Thyroid gland (tissue), 4 donors: ENCODE measurements at regions not wholly inside any gene's neighbourhood (a gene's known extent, or its start where the extent isn't known, plus 50 kb on each side); places are given as distances from the start of the nearest gene placed in this dataset.
A peak's percentile ranks its signal among the peaks of the same experiment; 100 is the strongest.

Experiments used
- POLR2A ChIP-seq, 2 donors: fragments of 450-650 bp; IDR thresholded peaks; one replicate each; pipeline ENCODE4 v1.6.1; 2017; ENCODE audit warnings: antibody characterized with exemption in 2 of 2, mild to moderate bottlenecking in 2 of 2, moderate library complexity in 1 of 2
- TF ChIP-seq, protein P1 (sequence below), 6 experiments: fragments of 200-600 bp in 3 of 6; fragments of 450-650 bp in 3 of 6; sonication (generic) in 3 of 6; IDR thresholded peaks; one replicate each; pipeline ENCODE4 v1.5.1; 2016 to 2019; ENCODE audit warnings: antibody characterized with exemption in 6 of 6, mild to moderate bottlenecking in 2 of 6, inconsistent platforms in 1 of 6, moderate library complexity in 1 of 6

DNA sequence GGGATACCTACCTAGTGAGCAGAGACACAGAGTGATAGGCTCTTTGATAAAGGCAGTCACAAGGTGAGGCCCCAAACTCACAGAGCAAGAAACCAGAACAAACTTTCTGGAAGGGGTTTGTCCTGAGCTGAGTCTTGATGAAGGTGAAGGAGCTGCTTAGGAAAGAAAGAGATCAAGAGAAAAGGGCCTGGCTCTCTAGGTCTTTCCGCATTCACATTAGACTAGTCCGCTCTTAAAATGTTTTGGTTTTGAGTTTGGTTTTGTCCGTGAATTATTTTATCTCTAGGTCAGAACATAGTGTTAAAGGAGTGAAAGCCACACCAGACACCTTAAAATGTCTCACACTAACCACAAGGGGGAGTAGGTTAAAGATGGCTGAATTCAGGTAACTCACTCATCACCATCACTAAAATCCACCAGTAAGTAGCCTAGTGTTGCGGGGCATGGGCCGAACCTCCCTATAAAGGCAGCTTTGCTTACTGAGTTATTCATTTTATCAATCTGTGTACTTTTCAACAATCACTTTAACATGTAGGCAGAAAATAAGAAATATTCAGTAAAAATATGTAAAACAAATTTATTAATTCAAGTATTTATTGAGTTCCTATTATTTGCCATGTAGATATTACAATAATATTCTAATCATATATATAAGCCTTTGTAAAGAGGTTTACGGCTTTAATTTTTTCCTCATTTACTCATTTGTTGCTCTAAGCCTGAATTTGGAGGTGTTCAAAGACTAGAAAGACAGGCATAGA, 121.5 kb upstream of the TSC22D2 start:
- TF ChIP-seq, protein P1, sequence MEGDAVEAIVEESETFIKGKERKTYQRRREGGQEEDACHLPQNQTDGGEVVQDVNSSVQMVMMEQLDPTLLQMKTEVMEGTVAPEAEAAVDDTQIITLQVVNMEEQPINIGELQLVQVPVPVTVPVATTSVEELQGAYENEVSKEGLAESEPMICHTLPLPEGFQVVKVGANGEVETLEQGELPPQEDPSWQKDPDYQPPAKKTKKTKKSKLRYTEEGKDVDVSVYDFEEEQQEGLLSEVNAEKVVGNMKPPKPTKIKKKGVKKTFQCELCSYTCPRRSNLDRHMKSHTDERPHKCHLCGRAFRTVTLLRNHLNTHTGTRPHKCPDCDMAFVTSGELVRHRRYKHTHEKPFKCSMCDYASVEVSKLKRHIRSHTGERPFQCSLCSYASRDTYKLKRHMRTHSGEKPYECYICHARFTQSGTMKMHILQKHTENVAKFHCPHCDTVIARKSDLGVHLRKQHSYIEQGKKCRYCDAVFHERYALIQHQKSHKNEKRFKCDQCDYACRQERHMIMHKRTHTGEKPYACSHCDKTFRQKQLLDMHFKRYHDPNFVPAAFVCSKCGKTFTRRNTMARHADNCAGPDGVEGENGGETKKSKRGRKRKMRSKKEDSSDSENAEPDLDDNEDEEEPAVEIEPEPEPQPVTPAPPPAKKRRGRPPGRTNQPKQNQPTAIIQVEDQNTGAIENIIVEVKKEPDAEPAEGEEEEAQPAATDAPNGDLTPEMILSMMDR (IDR thresholded peaks at IDR 0.05): peak; percentile 47 to 86 (median 60)
- no peak for TF ChIP-seq POLR2A (IDR thresholded peaks at IDR 0.05)
